Peyer's patch (tissue), 4 donors: ENCODE measurements at regions not wholly inside any gene's neighbourhood (a gene's known extent, or its start where the extent isn't known, plus 50 kb on each side); places are given as distances from the start of the nearest gene placed in this dataset.

Experiments
- CTCF ChIP-seq, 6 experiments: fragments of 450-650 bp in 4 of 6; fragments of 200-600 bp in 2 of 6; sonication (generic) in 1 of 6; IDR thresholded peaks; one replicate each; pipeline ENCODE4 v1.5.1; 2017 to 2019; ENCODE audit warnings: antibody characterized with exemption in 6 of 6, mild to moderate bottlenecking in 3 of 6, moderate library complexity in 1 of 6
- POLR2A ChIP-seq, 2 donors: fragments of 450-650 bp; IDR thresholded peaks; one replicate each; pipeline ENCODE4 v1.5.1; 2017; ENCODE audit warnings: antibody characterized with exemption in 2 of 2, mild to moderate bottlenecking in 2 of 2, moderate library complexity in 2 of 2

- TF ChIP-seq POLR2A (IDR thresholded peaks at IDR 0.05) (no peak), CTCF (IDR thresholded peaks at IDR 0.05) (no peak)
Measured at GRCh38 chr20:60803335-60804055, 448.6 kb upstream of the CDH4 start.
